DMS153 (cell line): ENCODE measurements at regions not wholly inside any gene's neighbourhood (a gene's known extent, or its start where the extent isn't known, plus 50 kb on each side); places are given as distances from the start of the nearest gene placed in this dataset.
"Not testable (repeated sequence)": the region's sequence is repeated elsewhere in the genome, so short reads cannot be mapped to it uniquely, and the experiment has no call there.

Experiments
- DNase-seq: peaks from one replicate; lab custom pipeline; 2025; lab: John Stamatoyannopoulos, UW

DNA sequence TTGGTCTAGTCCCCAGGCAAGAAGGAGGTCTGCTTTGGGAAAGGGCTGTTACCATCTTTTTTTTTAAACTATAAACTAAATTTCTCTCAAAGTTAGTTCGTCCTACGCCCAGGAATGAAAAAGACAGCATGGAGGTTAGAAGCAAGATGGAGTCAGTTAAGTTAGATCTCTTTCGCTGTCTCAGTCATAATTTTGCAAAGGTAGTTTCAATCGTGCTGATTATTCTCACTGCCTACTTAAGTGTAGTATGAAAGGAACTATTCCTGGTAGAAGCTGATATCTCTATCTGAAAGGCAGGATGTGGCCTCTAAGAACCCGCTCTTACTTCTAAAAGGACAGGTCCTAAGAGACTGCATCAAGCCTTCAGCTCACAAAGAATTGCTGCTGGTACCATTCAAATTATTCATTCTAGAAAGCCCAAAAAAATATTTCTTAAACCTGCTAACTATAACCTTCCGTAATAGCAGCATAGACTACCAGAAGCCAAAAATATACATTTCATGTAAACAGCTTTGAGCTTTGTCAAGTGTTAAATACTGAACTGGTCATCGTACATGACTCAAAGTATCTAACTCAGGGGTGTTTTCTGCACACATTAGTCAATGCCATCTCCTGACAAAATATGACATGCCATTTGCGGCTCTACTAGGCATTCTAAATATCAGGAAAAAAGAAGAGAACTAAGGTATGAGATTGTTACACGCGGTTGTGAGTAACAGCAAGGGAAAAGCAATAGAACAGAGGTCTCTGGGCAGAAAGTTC lies 96.0 kb upstream of the CCDC80 start:
- no peak for DNase-seq

DNA sequence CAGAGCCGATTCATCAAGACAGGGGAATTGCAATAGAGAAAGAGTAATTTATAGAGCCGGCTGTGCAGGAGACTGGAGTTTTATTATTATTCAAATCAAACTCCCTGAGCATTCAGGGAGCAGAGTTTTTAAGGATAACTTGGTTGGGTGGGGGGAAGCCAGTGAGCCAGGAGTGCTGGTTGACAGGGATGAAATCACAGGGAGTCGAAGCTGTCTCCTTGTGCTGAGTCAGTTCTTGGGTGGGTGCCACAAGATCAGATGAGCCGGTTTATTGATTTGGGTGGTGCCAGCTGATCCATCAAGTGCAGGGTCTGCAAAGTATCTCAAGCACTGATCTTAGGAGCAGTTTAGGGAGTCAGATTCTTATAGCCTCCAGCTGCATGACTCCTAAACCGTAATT lies 95.4 kb upstream of the CCDC80 start:
- no peak for DNase-seq

DNA sequence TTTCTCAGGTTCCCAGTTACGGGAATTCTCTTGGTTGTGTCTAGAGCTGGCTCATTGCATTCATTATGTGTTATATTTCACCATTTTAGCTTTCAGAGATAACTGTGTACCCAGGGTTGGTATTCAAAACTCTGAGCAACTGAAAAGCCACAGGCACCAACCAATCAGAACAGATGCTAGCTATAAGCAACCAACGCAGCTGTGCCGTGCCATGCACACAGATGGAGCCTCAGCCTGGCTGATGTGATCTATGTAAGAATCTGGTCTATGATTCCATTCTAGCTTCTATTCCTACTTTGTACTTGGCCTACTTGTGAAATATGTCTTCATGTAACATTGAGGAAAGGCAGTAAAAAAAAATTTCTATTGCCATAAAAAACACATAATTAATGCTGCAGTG lies 95.0 kb upstream of the CCDC80 start:
- no peak for DNase-seq

DNA sequence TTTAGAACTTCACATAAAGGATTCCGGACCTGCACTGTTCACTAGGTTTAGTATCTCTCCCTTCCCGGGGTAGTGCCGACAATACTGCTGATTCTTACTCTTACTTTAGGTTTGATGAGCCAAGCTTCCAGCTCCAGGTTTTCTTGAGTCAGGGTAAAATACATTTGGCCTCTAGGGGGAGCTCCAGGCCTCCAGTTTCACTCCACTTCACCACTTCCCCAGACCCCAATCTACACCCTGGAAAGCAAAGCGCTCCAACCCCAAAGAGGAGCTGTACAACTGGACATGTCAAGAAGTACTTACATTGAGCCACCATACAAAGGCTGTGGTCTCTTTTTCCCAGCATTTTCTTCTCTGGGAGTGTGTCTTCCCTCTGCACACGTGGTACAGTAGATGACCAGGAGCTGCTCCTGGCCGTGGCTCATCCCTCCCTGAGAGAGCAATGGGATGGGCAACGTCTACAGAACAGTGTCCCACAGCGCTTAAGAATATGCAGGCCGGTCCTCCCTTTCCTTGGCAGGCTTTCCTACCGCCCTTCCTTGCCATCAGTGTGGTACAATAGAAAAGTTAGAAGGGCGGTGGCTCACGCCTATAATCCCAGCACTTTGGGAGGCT lies 93.9 kb upstream of the CCDC80 start:
- peak; percentile 45 for DNase-seq

DNA sequence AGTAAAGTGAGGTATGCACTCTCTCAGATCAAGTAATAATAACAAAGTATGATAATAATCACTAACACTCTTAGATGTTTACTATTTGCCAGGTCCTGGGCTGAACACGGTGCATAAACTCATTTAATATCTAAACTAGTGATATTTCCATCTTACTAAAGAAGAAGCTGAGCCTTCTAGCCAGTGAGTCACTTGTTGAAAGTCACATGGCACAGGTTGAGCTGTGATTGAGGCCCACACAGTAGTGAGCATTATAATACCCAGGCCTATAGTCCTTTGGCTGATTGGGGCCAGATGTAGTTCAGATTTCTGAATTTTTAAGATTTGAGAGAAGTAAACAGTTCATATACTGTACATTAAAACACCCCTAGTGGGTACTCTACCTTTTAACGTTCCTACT lies 93.2 kb upstream of the CCDC80 start:
- no peak for DNase-seq

DNA sequence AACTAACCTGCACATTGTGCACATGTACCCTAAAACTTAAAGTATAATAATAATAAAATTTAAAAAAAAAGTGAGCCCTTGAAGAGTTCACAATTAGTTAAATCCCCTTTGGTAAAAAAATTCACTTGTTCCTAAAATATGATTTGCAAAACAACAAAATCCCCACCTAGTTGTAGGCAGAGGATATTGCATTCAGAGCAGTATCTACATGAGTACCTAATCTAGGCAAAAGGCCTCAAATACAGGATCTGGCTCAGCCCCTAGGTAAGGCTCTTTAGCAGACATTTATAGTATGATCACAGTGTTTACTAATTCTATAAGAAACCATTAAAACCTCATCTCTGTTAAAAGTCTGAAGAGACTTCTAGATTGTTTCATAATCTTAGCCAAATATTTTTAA lies 89.3 kb upstream of the CCDC80 start:
- no peak for DNase-seq

DNA sequence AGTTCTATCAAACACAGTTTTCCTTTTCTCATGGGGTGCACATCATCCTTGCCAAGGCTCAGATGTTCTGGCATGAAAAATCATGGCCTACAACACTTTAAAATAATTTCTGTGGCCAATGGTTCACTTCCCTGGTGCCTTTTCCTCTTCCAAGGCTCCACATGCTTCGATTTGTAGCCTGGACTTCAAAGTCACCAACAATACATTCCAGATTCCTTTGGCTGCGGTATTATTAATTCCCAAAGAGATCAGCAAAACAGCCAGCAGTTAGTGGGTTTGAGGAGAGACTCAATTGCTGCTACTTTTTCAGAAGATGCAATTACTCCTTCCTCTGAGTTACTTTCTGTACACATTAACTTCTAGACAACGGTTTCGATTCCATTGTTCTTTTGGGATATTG lies 80.3 kb upstream of the CCDC80 start:
- DNase-seq, result no peak

DNA sequence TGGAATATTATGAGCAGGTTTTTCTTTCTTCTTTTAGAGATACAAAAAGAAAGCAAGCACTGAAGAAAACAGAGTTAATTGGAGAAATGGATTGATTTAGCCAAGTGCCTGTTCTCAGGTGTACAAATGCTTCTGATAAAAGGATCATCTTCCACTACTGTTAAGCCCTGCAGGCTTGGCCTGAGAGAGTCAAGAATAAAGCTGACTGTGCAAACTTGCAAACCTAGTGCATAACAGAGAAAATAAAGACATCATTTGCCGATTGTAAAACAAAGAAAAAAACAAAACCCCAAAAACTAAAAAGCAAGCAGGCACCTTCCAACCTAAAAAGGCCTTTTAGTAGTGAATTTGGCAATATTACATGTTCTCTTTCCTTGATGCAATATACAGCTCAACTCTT lies 78.0 kb upstream of the CCDC80 start:
- DNase-seq, result no peak

DNA sequence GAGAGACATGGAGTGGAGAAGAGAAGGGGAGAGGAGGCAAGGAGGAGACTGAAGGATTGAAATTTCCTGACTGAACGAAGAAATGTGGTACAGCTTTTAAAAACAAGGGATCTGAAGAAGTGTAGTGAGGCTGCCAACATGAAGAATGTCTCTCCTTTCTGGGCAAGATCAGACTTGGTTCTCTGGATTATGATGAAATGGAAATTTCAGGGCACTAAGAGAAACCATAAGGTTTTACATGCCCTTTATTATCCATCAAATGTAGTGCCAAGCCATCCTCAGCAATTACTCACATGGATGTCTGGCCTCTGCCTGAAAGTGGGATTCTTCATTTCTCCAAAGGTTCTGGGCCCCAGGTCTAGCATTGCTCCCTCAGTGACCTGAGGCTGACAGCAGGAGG lies 77.6 kb upstream of the CCDC80 start:
- no peak for DNase-seq

DNA sequence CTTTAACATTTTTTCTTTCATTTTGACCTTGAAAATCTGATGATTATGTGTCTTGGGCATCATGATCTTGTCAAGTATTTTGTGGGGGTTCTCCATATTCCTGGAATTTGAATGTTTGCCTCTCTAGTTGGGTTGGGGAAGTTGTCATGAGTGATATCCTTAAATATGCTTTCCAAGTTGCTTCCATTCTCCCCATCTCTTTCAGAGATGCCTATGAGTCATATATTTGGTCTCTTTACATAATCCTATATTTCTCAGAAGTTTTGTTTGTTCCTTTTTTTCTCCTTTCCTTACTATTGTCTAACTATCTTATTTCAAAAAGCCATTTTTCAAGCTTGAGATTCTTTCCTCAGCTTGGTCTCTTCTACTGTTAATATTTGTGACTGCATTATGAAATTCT lies 69.0 kb upstream of the CCDC80 start:
- no peak for DNase-seq

DNA sequence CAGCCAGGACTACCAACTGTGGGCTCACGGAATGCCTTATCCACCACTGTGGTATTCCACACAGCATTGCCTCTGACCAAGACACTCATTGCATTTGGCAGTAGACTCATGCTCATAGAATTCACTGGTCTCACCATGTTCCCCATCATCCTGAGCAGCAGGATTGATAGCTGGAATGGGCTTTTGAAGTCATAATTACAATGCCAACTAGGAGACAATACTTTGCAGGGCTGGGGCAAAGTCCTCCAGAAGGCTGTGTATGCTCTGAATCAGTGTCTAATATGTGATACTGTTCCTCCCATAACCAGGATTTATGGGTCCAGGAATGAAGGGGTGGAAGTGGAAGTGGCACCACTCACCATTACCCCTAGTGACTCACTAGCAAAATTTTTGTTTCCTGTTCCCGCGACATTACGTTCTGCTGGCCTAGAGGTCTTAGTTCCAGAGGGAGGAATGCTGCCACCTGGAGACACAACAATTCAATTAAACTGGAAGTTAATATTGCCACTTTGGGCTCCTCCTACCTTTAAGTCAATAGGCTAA lies 58.6 kb upstream of the CCDC80 start:
- DNase-seq, result no peak

DNA sequence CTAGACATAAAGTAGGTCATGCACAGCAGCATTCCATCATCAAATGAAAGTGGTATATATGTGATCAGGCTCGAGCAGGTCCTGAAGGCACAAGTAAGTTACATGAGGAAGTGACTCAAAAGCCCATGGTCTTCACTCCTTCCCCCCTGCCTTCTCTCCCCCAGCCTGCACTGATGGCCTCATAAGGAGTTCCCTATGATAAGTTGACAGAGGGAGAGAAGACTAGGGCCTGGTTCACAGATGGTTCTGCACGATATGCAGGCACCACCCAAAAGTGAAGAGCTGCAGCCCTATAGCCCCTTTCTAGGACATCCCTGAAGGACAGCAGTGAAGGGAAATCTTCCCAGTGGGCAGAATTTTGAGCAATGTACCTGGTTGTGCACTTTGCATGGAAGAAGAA lies 57.5 kb upstream of the CCDC80 start:
- DNase-seq, result not testable (repeated sequence)

DNA sequence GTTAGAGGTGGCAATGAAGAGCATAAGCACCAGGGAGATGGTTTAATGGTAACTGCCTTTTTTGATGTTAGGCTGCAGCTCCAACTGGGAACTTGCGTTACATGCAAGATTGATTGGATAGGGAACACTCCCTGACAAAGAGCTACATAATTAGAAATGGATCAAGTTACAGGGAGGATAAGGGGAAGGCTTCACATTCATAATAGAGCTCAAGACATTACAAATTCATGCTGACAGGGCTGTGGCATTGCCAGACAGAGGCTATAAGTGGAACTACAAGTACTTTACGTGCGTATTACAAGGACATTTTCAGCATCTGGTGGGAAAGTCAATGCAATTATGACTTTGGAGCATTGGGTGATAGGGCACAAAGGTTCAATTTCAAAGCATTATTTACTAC lies 55.3 kb upstream of the CCDC80 start:
- peak; percentile 37 for DNase-seq

DNA sequence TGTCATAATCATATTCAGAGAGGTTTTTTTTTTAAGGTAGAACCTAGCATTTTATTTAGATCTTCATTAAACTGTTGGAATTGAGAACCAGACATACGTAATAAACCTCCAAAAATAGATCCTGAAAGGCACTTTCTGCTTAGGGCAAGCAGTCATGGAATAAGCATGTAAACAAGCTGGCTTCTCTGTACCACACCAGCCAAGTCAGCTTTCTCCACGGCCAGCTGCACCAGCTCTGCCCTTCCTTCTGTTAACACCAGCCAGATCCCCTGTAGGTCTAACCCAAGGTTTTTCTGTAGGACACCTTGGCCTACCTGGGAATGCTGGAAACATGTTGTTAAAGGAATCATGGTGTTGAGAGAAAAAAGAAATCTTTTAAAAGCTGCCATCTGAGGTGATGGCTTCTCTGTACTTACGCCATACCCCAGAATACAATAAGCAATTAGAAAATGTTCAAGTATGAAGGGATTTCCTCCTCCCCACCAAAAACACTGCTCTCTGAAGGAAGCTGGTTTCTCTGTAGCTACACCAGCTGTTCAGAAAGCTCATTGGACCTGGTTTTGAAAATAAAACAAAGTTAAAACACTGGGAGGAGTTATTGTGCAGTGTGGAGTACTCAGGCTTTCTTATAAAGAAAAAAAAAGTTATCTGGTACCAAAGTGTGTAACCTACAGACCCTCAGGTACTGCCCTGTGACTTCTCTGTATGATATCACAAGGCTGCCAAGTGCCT lies 54.6 kb upstream of the CCDC80 start:
- DNase-seq, result not testable (repeated sequence)

DNA sequence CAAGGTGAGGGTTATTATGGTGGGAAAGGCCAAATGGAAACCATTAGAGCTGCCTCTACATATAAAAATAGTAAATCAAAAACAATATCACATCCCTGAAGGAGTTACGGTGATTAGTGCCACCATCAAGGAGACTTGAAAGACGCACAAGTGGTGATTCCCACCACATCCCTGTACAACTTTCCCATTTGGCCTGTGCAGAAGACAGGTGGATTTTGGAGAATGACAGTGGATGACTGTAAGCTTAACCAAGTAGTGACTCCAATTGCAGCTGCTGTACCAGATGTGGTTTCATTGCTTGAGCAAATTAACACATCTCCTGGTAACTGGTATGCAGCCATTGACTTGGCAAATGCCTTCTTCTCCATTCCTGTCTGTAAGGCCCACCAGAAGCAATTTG lies 54.0 kb upstream of the CCDC80 start:
- DNase-seq, result not testable (repeated sequence)

DNA sequence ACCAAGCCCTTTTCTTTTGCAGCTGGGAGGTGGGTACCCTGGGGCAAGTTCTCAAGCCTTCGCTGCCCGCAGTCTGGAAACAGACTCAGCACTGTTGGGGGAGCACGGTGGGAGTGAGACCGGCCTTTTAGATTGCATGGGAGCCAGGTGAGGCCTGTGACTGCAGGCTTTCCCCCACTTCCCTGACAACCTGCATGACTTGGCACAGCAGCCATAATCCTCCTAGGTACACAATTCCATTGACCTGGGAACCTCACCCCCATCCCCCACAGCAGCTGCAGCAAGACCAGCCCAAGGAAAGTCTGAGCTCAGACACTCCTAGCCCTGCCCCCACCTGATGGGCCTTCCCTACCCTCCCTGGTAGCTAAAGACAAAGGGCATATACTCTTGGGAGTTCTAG lies 52.2 kb upstream of the CCDC80 start:
- no peak for DNase-seq
